HG03280 (cell line): ENCODE measurements at regions not wholly inside any gene's neighbourhood (a gene's known extent, or its start where the extent isn't known, plus 50 kb on each side); places are given as distances from the start of the nearest gene placed in this dataset.

Source experiments
- ATAC-seq: cut with Tn5 transposase; IDR thresholded peaks from one replicate; pipeline ENCODE4 v1.9.1; 2021; ENCODE audit warnings: mild to moderate bottlenecking, moderate library complexity; ENCODE audit not compliant: unreplicated experiment

DNA sequence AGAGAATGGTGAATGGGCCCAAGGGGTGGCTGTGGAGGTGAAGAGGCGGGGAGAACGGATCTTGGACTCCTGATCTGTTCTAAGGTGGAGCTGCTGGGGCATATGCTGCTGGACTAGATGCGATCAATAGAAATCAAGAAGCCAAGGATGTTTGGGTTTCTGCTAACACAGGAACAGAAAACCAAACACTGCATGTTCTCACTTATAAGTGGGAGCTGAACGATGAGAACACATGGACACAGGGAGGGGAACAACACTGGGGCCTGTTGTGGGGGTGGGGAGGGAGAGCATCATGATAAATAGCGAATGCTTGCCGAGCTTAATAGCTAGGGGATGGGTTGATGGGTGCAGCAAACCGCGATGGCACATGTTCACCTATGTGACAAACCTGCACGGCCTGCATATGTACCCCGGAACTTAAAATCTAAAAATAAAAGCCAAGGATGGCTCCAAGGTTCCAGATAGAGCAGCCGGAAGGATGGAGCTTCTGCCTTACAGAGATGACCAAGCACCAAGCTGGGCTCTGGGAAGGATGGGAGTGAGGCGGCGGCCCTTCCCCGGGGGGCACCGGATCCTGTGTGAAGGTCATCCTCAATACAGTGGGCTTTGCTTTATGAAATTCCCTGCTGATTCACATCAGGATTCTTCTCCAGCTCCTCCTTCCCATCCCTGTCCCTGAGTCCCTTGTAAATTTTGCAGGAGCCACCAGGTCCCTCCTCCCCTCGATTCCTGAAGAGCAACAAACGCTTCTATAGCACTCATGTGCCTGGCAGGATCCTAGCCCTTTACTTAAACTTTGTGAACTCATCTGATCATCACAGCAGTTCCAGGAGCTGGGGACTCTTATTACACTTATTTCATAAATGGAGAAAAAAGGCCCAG, 109.2 kb upstream of the PTPN1 start:
- ATAC-seq: no peak

GRCh38 chr20:50401587-50402418, 108.4 kb upstream of the PTPN1 start:
- no peak for ATAC-seq

GRCh38 chr20:50403565-50404418, 106.4 kb upstream of the PTPN1 start:
- no peak for ATAC-seq

GRCh38 chr20:50404419-50405234, 105.6 kb upstream of the PTPN1 start:
- no peak for ATAC-seq

DNA sequence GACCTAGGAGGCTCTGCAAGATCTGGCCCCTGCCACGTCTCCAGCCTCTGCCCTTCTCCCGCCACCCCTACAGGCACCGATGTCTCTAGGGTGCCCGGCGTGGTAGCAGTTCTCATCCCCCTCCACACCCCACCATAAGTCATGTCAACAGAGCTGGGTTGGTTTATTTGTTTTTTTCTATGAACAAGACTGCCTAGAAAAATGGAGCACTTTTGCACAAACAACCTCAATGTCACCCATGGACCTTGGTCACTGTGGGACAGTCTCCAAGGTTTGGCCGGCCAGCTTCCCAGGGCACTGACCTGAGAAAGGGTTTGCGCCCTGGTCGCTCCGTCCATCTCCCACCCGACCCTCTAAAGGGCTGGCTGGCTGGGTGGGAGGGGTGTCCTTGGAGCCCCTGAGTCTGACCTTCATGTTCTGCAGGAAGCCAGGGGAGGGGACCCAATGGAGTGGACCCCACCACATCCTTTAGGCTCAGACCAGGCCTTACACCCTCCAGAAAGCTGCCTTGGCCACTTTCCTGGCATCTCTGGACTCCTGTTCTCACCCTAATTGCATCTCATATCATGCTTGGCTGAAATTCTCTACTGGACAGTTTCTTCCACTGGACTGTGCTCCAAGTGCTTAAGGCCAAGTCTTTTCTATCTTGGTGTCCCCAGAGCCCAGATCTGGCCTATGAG, 104.8 kb upstream of the PTPN1 start:
- no peak for ATAC-seq

DNA sequence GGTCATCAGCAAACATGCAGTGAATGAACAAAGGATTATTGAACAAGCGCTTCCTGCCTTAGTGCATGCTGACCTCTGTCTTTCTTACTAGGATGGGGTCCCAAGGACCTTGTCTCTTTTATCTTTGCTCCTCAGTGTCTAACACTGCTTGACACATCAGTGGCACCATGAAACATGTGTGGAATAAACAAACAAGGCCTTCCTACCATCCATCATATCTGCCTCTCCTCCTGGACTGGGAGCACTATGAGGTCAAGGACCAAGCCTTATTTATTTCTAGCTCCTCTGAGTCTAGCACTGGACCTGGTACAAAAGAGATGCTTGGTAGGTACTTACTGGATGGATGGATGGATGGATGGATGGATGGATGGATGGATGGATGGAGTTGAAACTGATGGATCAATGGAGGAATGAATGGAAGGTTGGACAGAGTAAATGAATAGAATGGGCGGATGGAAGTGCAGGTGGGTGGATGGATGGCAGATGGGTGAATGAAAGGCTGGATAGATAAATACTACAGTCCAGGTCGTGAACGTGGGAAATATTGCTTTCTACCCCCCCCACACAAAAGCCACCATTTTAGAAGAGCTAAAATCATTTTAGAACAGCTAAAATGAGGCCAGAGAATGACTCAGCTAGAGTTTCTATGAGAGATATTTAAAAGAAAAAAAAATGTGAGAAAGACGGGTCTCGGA, 104.1 kb upstream of the PTPN1 start:
- ATAC-seq: no peak

DNA sequence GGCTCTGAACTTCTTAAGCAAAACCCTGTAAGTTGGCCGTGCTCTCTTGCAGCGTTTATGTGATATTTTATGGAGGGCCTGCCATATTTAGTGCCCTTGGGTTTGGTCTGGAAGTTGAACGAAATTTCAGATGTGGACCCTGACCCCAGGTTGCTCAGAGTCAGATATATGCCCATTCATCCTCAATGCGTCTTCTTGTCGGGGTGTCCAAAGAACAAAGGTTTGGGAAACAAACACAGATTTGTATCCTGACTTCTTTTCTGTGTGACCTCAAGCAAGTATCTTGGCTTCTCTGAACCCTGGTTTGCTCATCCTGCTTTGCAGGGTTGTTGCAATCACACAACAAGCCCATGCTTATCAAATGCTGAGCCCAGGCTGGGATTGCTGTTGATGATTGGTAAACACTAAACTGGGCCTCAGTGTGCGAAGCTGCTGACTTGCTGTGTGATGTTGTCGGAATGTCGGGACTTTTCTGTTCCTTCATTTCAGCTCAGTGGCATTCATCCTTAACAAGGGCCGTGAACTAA, 103.5 kb upstream of the PTPN1 start:
- ATAC-seq: no peak

DNA sequence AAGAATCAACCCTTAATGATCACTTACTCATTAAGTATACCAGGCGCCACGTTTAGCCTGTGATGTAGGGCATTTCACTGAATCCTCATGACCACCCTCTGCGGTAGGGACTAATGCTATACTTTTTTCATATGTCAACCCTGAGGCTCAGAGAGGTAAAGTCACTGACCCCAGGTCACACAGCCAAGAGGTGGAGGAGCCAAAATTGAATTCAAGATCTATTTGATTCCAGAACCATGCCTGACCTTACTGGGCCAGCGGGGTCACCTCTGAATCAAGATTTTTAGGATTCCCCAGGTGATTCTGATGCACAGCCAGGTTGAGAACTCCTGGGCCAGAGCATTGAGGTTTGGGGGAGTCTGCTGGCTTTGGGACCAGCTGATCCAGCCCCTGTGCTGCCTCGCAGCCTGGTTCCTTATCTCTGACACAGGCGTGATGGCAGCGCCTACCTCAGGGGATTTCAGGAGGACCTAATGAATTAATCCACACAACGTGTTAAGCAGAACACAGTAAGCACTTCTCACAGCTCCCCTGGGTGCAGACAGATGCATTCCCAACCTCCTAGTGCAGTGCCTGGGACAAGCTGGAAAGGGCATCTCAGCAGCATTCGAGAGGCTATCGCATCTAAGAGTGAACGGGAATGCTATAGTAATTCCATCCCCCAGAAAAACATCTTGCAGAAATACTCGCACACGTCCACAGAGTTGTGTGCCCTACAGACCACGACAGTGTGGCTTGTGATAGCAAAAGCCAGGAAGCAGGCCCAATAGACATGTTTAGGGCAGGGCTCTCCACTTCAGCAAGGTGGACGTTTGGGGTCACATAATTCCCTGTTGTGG, 101.4 kb upstream of the PTPN1 start:
- ATAC-seq: no peak

DNA sequence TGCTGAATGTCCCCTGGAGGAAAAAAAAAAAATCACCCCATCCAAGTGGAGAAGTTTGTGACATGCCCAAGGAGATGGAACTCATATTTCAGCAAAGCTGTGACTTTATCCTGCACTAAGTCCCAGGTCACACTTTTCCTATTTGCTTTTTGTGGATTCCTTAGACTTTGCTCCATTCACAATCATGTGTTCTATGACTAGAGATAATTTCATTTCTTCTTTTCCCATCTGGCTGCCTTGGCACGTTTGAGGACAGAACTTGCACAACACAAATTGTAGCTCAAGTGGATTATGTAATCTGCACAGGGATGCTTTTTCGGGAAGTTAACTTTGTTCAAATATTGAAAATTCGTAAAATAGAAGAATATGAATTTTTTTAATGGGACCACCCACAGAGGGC, 100.7 kb upstream of the PTPN1 start:
- no peak for ATAC-seq

DNA sequence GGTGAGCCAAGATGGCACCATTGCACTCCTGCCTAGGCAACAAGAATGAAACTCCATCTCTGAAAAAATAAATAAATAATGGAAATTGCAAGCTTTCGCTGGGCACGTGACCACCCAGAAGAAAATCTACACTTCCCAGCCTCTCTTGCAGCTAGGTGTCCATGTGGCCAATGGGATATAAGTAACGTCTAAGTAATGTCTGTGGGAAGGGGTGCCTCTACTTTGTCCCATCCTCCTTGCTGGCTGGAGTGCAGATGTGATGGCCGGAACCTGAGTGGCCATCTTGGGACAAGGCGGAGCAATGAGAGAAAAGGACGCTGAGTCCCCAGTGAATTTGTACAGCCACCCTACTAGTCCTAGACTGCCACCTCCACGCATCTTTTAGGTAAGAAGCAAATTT, 99.8 kb upstream of the PTPN1 start:
- no peak for ATAC-seq

DNA sequence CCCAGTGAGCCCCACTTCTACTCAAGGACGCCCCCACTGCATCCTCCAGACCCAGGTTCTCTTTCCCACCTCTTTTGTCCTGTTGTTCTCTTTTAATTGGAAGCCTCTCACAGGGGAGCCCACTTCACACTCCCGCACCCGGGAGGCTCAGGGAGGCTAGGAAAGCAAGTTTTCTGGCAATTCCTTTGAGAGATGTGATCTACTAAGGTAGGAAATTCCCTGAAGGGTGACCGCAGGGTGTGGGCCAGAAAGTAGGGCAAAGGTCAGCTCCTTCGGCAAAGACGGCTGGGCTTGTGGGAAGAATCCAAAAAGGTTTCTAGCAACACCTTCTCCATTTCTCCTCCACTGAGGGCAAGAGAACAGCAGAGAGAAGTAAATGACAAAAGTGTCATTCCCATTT, 98.1 kb upstream of the PTPN1 start:
- ATAC-seq: no peak

DNA sequence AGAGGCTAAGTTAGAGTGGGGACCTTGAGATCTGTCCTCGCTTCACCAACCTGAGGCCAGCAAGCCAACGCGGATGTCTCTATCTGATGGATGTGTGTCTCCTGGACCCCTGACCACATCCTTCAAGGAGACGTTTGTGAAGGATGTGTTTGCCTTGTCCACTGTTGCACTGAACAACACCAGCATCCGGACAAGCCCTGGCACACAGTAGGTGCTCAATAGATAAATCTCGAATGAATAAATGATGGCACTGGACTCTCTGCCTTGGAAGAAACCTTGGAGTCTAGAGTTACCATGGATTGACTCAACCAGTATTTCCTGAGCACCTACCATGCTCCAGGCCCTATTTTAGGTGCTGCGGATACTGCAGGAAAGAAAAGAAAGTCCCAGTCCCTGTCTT, 97.7 kb upstream of the PTPN1 start:
- ATAC-seq: no peak

GRCh38 chr20:50413088-50413500, 97.1 kb upstream of the PTPN1 start:
- no peak for ATAC-seq

- no peak for ATAC-seq
Measured at GRCh38 chr20:50415021-50415515, 95.1 kb upstream of the PTPN1 start.

DNA sequence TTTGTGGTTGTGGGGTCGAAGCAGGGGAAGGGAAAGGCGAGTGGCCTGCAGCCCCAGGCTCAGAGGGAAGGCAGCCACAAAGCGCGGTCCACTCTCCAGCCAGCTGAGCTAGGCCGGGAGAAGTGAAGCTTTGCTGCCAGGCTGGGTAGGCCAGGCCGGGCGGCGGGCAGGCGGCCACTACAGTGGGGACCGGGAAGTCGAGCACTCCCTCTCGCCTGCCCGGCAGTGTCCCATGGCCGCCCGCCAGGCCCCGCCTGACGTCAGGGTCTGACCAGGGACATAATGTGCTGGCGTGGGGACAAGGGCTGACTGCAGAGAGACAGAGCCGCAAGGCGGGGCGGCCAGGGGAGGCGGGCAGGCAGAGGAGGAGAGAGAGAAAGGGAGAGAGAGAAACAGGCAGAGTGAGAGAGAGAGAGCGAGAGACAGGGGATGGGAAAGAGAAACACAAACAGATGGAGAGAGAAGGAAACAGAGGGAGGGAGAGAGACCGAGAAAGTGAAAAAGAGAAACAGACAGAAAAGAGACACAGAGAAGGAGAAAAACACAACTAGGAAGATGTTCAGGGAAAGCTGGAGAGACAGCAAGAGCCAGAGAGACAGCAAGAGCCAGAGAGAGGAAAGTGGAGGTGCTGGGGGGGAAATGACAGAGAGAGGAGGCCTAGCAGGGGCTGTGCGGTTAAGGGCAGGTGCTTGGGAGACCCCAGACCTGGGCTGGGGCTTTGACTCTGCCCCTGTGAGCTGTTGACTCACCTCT, 94.5 kb upstream of the PTPN1 start:
- no peak for ATAC-seq

DNA sequence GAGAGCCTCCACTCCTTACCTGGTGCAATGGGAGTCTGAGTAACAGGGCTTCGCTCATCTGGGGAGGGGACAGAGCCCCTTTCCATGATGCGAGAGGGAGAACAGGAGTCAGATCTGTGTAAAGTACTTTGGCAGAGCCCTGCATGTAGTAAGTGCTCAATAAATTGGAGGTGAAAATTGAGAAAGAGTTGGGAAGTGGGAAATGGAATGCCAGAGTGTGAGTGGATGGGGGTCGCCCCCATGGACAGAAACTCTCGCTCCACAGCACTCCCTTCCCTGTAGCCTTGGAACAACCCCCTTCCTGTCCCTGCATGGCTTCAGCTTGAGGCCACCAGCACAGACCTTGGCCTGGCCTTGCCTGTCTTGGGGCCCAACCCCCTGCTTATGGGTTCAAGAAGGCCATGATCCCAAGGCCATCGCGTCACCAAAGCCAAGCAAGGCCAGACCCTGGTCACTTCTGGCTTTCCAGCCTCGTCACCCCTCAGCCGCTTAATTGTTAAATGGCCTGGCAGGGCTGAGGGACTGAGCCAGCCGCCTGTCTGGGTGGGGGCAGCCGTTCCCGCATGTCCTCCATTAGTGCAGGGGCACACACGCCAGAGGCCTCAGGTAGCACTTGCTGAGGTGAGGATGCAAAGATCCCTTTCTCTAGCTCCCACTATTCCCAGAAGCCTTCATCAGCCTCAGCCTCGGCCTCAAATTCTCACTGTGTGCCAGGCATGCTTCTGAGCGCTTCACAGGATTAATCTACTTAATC, 93.7 kb upstream of the PTPN1 start:
- no peak for ATAC-seq

DNA sequence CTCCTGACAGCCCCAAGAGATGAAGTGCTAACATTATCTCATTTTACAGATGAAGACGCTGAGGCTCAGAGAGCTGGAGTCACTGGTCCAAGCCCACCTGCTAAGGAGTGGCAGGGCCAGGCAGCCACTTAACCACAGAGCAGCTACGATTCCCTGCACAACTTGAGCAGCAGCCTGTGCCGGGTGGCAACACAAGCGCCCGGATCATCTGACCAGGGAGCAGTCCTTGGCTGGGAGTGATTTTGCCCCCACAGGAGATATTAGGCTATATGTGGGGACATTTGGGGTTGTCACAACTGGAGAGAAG, 93.2 kb upstream of the PTPN1 start:
- no peak for ATAC-seq
